Esophagus squamous epithelium (tissue), 5 donors: ENCODE measurements at regions not wholly inside any gene's neighbourhood (a gene's known extent, or its start where the extent isn't known, plus 50 kb on each side); places are given as distances from the start of the nearest gene placed in this dataset.

ENCODE experiments used
- DNase-seq: peaks from one replicate; lab custom pipeline; 2025; lab: John Stamatoyannopoulos, UW
- H3K27ac ChIP-seq, 4 donors: fragments of 200-600 bp; sonication (generic); one replicate each; pipeline ENCODE4 v1.5.1; 2016 to 2019; ENCODE audit warnings: mild to moderate bottlenecking in 1 of 4
- H3K27me3 ChIP-seq, 4 donors: fragments of 200-600 bp; sonication (generic); 1 replicate in 3 of 4; 2 replicates in 1 of 4; pipeline versions ENCODE4 v1.5.1 to v1.6.0; 2017 to 2021; ENCODE audit warnings: antibody characterized with exemption in 1 of 4
- H3K36me3 ChIP-seq, 3 donors: fragments of 200-600 bp; sonication (generic); one replicate each; pipeline ENCODE4 v1.5.1; 2016 to 2019
- H3K4me1 ChIP-seq, 3 donors: fragments of 200-600 bp; sonication (generic); one replicate each; pipeline ENCODE4 v1.5.1; 2017 to 2019
- H3K4me3 ChIP-seq, 4 donors: fragments of 200-600 bp; sonication (generic); 1 replicate in 3 of 4; 2 replicates in 1 of 4; pipeline ENCODE4 v1.5.1; 2016 to 2019; ENCODE audit warnings: mild to moderate bottlenecking in 2 of 4, moderate library complexity in 1 of 4
- H3K9me3 ChIP-seq, 3 donors: fragments of 200-600 bp; sonication (generic); one replicate each; pipeline ENCODE4 v1.5.1; 2016 to 2019
- CTCF ChIP-seq, 6 experiments: fragments of 450-650 bp in 4 of 6; fragments of 200-600 bp in 2 of 6; sonication (generic) in 2 of 6; IDR thresholded peaks; one replicate each; pipeline ENCODE4 v1.5.1; 2016 to 2019; ENCODE audit warnings: antibody characterized with exemption in 6 of 6, mild to moderate bottlenecking in 4 of 6, moderate library complexity in 4 of 6
- POLR2A ChIP-seq, 4 donors: fragments of 450-650 bp; IDR thresholded peaks; one replicate each; pipeline ENCODE4 v1.6.1; 2017; ENCODE audit warnings: antibody characterized with exemption in 4 of 4, mild to moderate bottlenecking in 4 of 4, moderate library complexity in 3 of 4
- WGBS, 2 donors: methylation state at CpG; one replicate each; pipeline ENCODE4 v1.1.5; 2018; 5-methylcytosine and 5-hydroxymethylcytosine counted together
- intact Hi-C: fragments of 100-400 bp; cut with DNase I; formaldehyde crosslinking; loops from one replicate; pipeline ENCODE4 v1.15.0; 2022
- donor health status: DM: yes; HTN: yes; CAD: no.

- no peaks in the 10 kb centered on the region for H3K36me3 ChIP-seq
- no peaks in the 10 kb centered on the region for H3K4me1 ChIP-seq
- H3K9me3 ChIP-seq: no peaks in the 10 kb centered on the region
- no peaks in the 10 kb centered on the region for H3K27me3 ChIP-seq
- intact Hi-C loops: no loop called here
- no peak for TF ChIP-seq CTCF (IDR thresholded peaks at IDR 0.05)
- no peak overlapping the region for H3K27ac ChIP-seq
- no peak overlapping the region for H3K4me3 ChIP-seq
- no peak for DNase-seq
- WGBS, 2 donors: 71 to 75% methylated on average over 4 of the region's 4 CpGs
Measured at GRCh38 chr18:40569605-40570004, 1385.4 kb upstream of the PIK3C3 start.

DNA sequence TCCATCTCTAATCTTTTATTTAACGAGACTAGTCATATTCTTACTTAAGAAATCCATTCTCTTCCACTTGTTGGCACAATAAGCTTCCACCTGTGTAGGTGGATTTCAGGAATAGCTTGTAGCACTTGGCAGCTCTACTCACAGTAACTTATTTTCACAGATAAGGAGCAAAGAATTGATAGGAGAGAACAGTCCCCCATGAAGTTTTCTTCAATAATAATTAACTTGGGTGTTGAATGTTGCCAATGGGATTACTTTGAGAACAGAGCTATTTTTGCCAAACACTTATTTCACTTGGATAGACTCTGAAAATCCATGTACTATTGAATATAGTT is 1388.6 kb upstream of the PIK3C3 start:
- TF ChIP-seq CTCF (IDR thresholded peaks at IDR 0.05) (no peak), POLR2A (IDR thresholded peaks at IDR 0.05) (no peak)
- DNase-seq: no peak
- WGBS, 2 donors: 43 to 48% methylated on average over 1 of the region's 1 CpG
- H3K9me3 ChIP-seq: no peaks in the 10 kb centered on the region
- H3K4me3 ChIP-seq: no peak overlapping the region
- no peaks in the 10 kb centered on the region for H3K27me3 ChIP-seq
- H3K4me1 ChIP-seq: no peaks in the 10 kb centered on the region
- no peaks in the 10 kb centered on the region for H3K36me3 ChIP-seq
- no peak overlapping the region for H3K27ac ChIP-seq
- intact Hi-C loops: no loop called here

DNA sequence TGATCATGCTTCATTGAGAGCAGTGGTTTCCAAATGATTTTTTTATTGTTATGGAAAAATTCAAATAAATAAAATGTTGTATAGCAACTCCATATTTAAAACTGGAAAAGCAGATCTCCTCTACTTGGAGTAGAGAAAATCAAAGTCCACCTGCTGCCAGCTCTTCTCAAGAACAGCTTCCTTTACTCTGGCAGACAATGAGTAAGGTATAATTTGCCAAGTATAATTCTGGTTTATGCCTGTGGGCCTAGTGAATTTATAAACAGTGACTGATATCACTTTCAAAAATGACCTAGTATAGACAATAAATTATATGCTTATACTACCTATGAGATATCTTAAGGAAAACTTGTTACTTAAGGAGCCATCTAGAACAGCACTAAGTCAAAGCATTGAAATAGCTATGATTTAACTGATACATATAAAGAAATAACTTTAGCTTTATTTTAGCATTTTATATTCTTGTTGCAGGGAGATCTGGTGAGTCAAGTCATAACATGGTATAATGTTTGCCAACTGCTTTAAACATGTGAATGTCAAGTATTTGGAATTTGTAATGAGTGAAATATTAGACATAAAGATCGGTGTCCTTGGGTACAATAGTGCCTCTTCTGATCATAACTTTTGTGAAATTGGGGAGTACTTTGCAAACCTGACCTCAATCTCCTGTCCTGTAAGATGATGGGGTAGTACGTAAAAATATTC is 1389.1 kb upstream of the PIK3C3 start:
- intact Hi-C loops: no loop called here
- no peak overlapping the region for H3K27ac ChIP-seq
- no peaks in the 10 kb centered on the region for H3K4me1 ChIP-seq
- WGBS, 2 donors: 40 to 54% methylated on average over 2 of the region's 2 CpGs
- no peaks in the 10 kb centered on the region for H3K27me3 ChIP-seq
- no peak overlapping the region for H3K4me3 ChIP-seq
- no peak for DNase-seq
- H3K36me3 ChIP-seq: no peaks in the 10 kb centered on the region
- no peak for TF ChIP-seq CTCF (IDR thresholded peaks at IDR 0.05)
- TF ChIP-seq POLR2A (IDR thresholded peaks at IDR 0.05): no peak
- H3K9me3 ChIP-seq: no peaks in the 10 kb centered on the region

GRCh38 chr18:40559556-40559955 is 1395.5 kb upstream of the PIK3C3 start:
- H3K27me3 ChIP-seq: no peaks in the 10 kb centered on the region
- H3K36me3 ChIP-seq: no peaks in the 10 kb centered on the region
- H3K9me3 ChIP-seq: no peaks in the 10 kb centered on the region
- intact Hi-C loops: no loop called here
- WGBS, 2 donors: 62 to 71% methylated on average over 3 of the region's 3 CpGs
- TF ChIP-seq POLR2A (IDR thresholded peaks at IDR 0.05) (no peak), CTCF (IDR thresholded peaks at IDR 0.05) (no peak)
- H3K27ac ChIP-seq: no peak overlapping the region
- DNase-seq: no peak
- no peaks in the 10 kb centered on the region for H3K4me1 ChIP-seq
- H3K4me3 ChIP-seq: no peak overlapping the region

GRCh38 chr18:40558706-40559392 is 1396.2 kb upstream of the PIK3C3 start:
- H3K4me1 ChIP-seq: no peaks in the 10 kb centered on the region
- H3K27ac ChIP-seq: no peak overlapping the region
- H3K4me3 ChIP-seq: no peak overlapping the region
- no peaks in the 10 kb centered on the region for H3K27me3 ChIP-seq
- H3K36me3 ChIP-seq: no peaks in the 10 kb centered on the region
- WGBS, 2 donors: 83 to 88% methylated on average over 5 of the region's 5 CpGs
- intact Hi-C loops: no loop called here
- H3K9me3 ChIP-seq: no peaks in the 10 kb centered on the region
- no peak for DNase-seq
- no peak for TF ChIP-seq POLR2A (IDR thresholded peaks at IDR 0.05)
- no peak for TF ChIP-seq CTCF (IDR thresholded peaks at IDR 0.05)
